Keratinocyte (primary cell): ENCODE measurements at regions not wholly inside any gene's neighbourhood (a gene's known extent, or its start where the extent isn't known, plus 50 kb on each side); places are given as distances from the start of the nearest gene placed in this dataset.

Experiments
- DNase-seq: peaks from one replicate; pipeline ENCODE4 v3.0.0-alpha.2; 2011; ENCODE audit warnings: low read depth, missing footprints, low spot score
- FAIRE-seq: peaks from 2 replicates; lab custom pipeline; 2011; peaks lifted over from hg19 to GRCh38; lab: Jason Lieb, UNC
- H2AFZ ChIP-seq: 2 replicates; pipeline ENCODE4 v1.6.0; 2012; ENCODE audit warnings: low read length, control low read depth, inconsistent platforms; ENCODE audit not compliant: control insufficient read depth
- H3K27ac ChIP-seq: 2 replicates; pipeline ENCODE4 v1.5.1; 2011; ENCODE audit warnings: low read length; ENCODE audit not compliant: control insufficient read depth, insufficient read depth
- H3K27me3 ChIP-seq: 3 replicates; pipeline ENCODE4 v1.6.0; 2011; ENCODE audit warnings: low read length; ENCODE audit not compliant: control insufficient read depth, insufficient read depth; ENCODE audit errors: extremely low read depth
- H3K36me3 ChIP-seq, 2 experiments: 2 replicates in 1 of 2; 3 replicates in 1 of 2; pipeline ENCODE4 v1.5.1; 2011; ENCODE audit warnings: low read length in 2 of 2, mild to moderate bottlenecking in 1 of 2; ENCODE audit not compliant: control insufficient read depth in 2 of 2, insufficient read depth in 2 of 2; ENCODE audit errors: extremely low read depth in 1 of 2
- H3K4me1 ChIP-seq: 3 replicates; pipeline ENCODE4 v1.5.1; 2011; ENCODE audit warnings: low read length; ENCODE audit not compliant: control insufficient read depth, insufficient read depth; ENCODE audit errors: extremely low read depth
- H3K4me2 ChIP-seq: 3 replicates; pipeline ENCODE4 v1.6.0; 2011; ENCODE audit warnings: low read depth, low read length; ENCODE audit not compliant: control insufficient read depth, insufficient read depth; ENCODE audit errors: extremely low read depth
- H3K4me3 ChIP-seq, 3 experiments: fragments of 200-600 bp in 1 of 3; sonication (generic) in 1 of 3; 2 replicates in 2 of 3; 3 replicates in 1 of 3; pipeline ENCODE4 v1.5.1; 2011 to 2016; ENCODE audit warnings: low read length in 3 of 3, mild to moderate bottlenecking in 3 of 3, control low read depth in 2 of 3, inconsistent platforms in 1 of 3, low read depth in 1 of 3, mixed read lengths in 1 of 3, mixed run types in 1 of 3, moderate library complexity in 1 of 3; ENCODE audit not compliant: control insufficient read depth in 2 of 3, insufficient read depth in 2 of 3; ENCODE audit errors: extremely low read depth in 1 of 3
- H3K79me2 ChIP-seq: 2 replicates; pipeline ENCODE4 v1.6.0; 2012; ENCODE audit warnings: low read length; ENCODE audit not compliant: control insufficient read depth, insufficient read depth
- H3K9ac ChIP-seq: 3 replicates; pipeline ENCODE4 v1.6.0; 2011; ENCODE audit warnings: low read length; ENCODE audit not compliant: control insufficient read depth, insufficient read depth; ENCODE audit errors: extremely low read depth
- H3K9me1 ChIP-seq: 3 replicates; pipeline ENCODE4 v1.6.0; 2011; ENCODE audit warnings: low read length; ENCODE audit not compliant: control insufficient read depth, insufficient read depth; ENCODE audit errors: extremely low read depth
- H3K9me3 ChIP-seq: 2 replicates; pipeline ENCODE4 v1.5.1; 2012; ENCODE audit warnings: low read depth, low read length; ENCODE audit not compliant: control insufficient read depth
- H4K20me1 ChIP-seq: 3 replicates; pipeline ENCODE4 v1.6.0; 2011; ENCODE audit warnings: low read length; ENCODE audit not compliant: control insufficient read depth, insufficient read depth; ENCODE audit errors: extremely low read depth
- CTCF ChIP-seq, 3 experiments: IDR thresholded peaks in 1 of 3; conservative IDR thresholded peaks in 1 of 3; optimal IDR thresholded peaks in 1 of 3; 2 replicates in 2 of 3; 3 replicates in 1 of 3; pipeline versions ENCODE3 to v1.5.1; 2011; ENCODE audit warnings: low read length in 3 of 3, mild to moderate bottlenecking in 3 of 3, moderate library complexity in 2 of 3, control low read depth in 1 of 3, inconsistent platforms in 1 of 3; ENCODE audit not compliant: insufficient read depth in 2 of 3; ENCODE audit errors: extremely low read depth in 1 of 3
- EZH2 ChIP-seq: IDR thresholded peaks from one replicate; pipeline ENCODE4 v1.6.1; 2012; ENCODE audit warnings: inconsistent platforms, mild to moderate bottlenecking, low read length, moderate library complexity
- dilution Hi-C: fragments of 300-500 bp; cut with MboI; formaldehyde crosslinking; loops from one replicate; pipeline ENCODE4 v1.7.0; 2020; ENCODE audit warnings: low sequenced_read_pairs; ENCODE audit not compliant: extremely low pct_ligation_motif_present

GRCh38 chr1:187911820-187912219 is 1083.1 kb downstream of the PLA2G4A start:
- dilution Hi-C loops = no loop called here
- no peak for FAIRE-seq
- no peak overlapping the region for H3K4me3 ChIP-seq

GRCh38 chr1:187920976-187921375 is 1092.2 kb downstream of the PLA2G4A start:
- H3K27me3 ChIP-seq = no peaks in the 10 kb centered on the region
- no peak overlapping the region for H2AFZ ChIP-seq
- H3K4me1 ChIP-seq = no peaks in the 10 kb centered on the region
- no peaks in the 10 kb centered on the region for H3K9me1 ChIP-seq
- no peaks in the 10 kb centered on the region for H4K20me1 ChIP-seq
- FAIRE-seq (no peak), DNase-seq (no peak)
- no peak overlapping the region for H3K9ac ChIP-seq
- H3K4me2 ChIP-seq = no peak overlapping the region
- H3K27ac ChIP-seq = no peak overlapping the region
- dilution Hi-C loops = no loop called here
- no peaks in the 10 kb centered on the region for H3K79me2 ChIP-seq
- no peaks in the 10 kb centered on the region for H3K9me3 ChIP-seq
- H3K36me3 ChIP-seq = no peaks in the 10 kb centered on the region
- no peak overlapping the region for H3K4me3 ChIP-seq
- TF ChIP-seq EZH2 (no peak), CTCF (optimal IDR thresholded peaks at IDR 0.05 in 1 of 3, IDR thresholded peaks at IDR 0.05 in 1 of 3, conservative IDR thresholded peaks at IDR 0.05 in 1 of 3; ENCODE audit: extremely low read depth in 1 of 3, insufficient read depth in 2 of 3, low read length in 3 of 3) (no peak)

More at GRCh38 chr1:187911820-187912219, 1083.1 kb downstream of the PLA2G4A start:
- H3K4me1 ChIP-seq = no peaks in the 10 kb centered on the region
- no peak overlapping the region for H3K27ac ChIP-seq
- H3K4me2 ChIP-seq = no peak overlapping the region
- no peak overlapping the region for H2AFZ ChIP-seq
- no peaks in the 10 kb centered on the region for H3K9me1 ChIP-seq
- no peaks in the 10 kb centered on the region for H3K9me3 ChIP-seq
- no peaks in the 10 kb centered on the region for H3K27me3 ChIP-seq
- H3K79me2 ChIP-seq = no peaks in the 10 kb centered on the region
- no peak overlapping the region for H3K9ac ChIP-seq
- no peak for DNase-seq
- no peaks in the 10 kb centered on the region for H3K36me3 ChIP-seq
- H4K20me1 ChIP-seq = no peaks in the 10 kb centered on the region
- TF ChIP-seq EZH2 = no peak
- TF ChIP-seq CTCF (optimal IDR thresholded peaks at IDR 0.05 in 1 of 3, IDR thresholded peaks at IDR 0.05 in 1 of 3, conservative IDR thresholded peaks at IDR 0.05 in 1 of 3; ENCODE audit: extremely low read depth in 1 of 3, insufficient read depth in 2 of 3, low read length in 3 of 3) = no peak
